ENCODE measurements at regions not wholly inside any gene's neighbourhood (a gene's known extent, or its start where the extent isn't known, plus 50 kb on each side); places are given as distances from the start of the nearest gene placed in this dataset.

GRCh38 chr1:55534565-55535121 lies 319.5 kb upstream of the USP24 start:
- DNase-seq: no peak
- in situ Hi-C loops (cut with HindIII; ENCODE audit: low pct_ligation_motif_present, low sequenced_read_pairs): no loop called here
- H3K4me3 ChIP-seq (ENCODE audit: low read depth, low read length): no peak overlapping the region

GRCh38 chr1:55531644-55532043 lies 316.5 kb upstream of the USP24 start:
- DNase-seq: no peak
- no peaks in the 10 kb centered on the region for H3K27me3 ChIP-seq (replicated peaks)
- in situ Hi-C loops (cut with HindIII; ENCODE audit: low pct_ligation_motif_present, low sequenced_read_pairs): no loop called here
- H3K36me3 ChIP-seq (replicated peaks): no peaks in the 10 kb centered on the region
- H3K27ac ChIP-seq: no peak overlapping the region
- TF ChIP-seq CTCF (IDR thresholded peaks at IDR 0.05; ENCODE audit: low read depth, low read length, missing control alignments): no peak
- no peak overlapping the region for H3K4me3 ChIP-seq (ENCODE audit: low read depth, low read length)

More at GRCh38 chr1:55534565-55535121, 319.5 kb upstream of the USP24 start:
- Histone ChIP-seq H3K36me3 (replicated peaks) (no peaks in the 10 kb centered on the region), H3K27me3 (replicated peaks) (no peaks in the 10 kb centered on the region), H3K27ac (no peak overlapping the region)
- no peak for TF ChIP-seq CTCF (IDR thresholded peaks at IDR 0.05; ENCODE audit: low read depth, low read length, missing control alignments)

GRCh38 chr1:55530749-55531478 lies 315.8 kb upstream of the USP24 start:
- Histone ChIP-seq H3K27ac (no peak overlapping the region), H3K36me3 (replicated peaks) (no peaks in the 10 kb centered on the region), H3K27me3 (replicated peaks) (no peaks in the 10 kb centered on the region), H3K4me3 (ENCODE audit: low read depth, low read length) (no peak overlapping the region)
- in situ Hi-C loops (cut with HindIII; ENCODE audit: low pct_ligation_motif_present, low sequenced_read_pairs): no loop called here
- no peak for TF ChIP-seq CTCF (IDR thresholded peaks at IDR 0.05; ENCODE audit: low read depth, low read length, missing control alignments)
- no peak for DNase-seq

GRCh38 chr1:55529017-55529416 lies 313.9 kb upstream of the USP24 start:
- in situ Hi-C loops (cut with HindIII; ENCODE audit: low pct_ligation_motif_present, low sequenced_read_pairs): no loop called here
- Histone ChIP-seq H3K36me3 (replicated peaks) (no peaks in the 10 kb centered on the region), H3K27me3 (replicated peaks) (no peaks in the 10 kb centered on the region), H3K4me3 (ENCODE audit: low read depth, low read length) (no peak overlapping the region), H3K27ac (no peak overlapping the region)
- DNase-seq: no peak
- no peak for TF ChIP-seq CTCF (IDR thresholded peaks at IDR 0.05; ENCODE audit: low read depth, low read length, missing control alignments)

GRCh38 chr1:55527831-55528230 lies 312.7 kb upstream of the USP24 start:
- DNase-seq: no peak
- in situ Hi-C loops (cut with HindIII; ENCODE audit: low pct_ligation_motif_present, low sequenced_read_pairs): no loop called here
- Histone ChIP-seq H3K36me3 (replicated peaks) (no peaks in the 10 kb centered on the region), H3K27ac (no peak overlapping the region), H3K27me3 (replicated peaks) (no peaks in the 10 kb centered on the region), H3K4me3 (ENCODE audit: low read depth, low read length) (no peak overlapping the region)
- TF ChIP-seq CTCF (IDR thresholded peaks at IDR 0.05; ENCODE audit: low read depth, low read length, missing control alignments): no peak
